Thyroid gland (tissue), 4 donors: ENCODE measurements at regions not wholly inside any gene's neighbourhood (a gene's known extent, or its start where the extent isn't known, plus 50 kb on each side); places are given as distances from the start of the nearest gene placed in this dataset.

Experiments used
- POLR2A ChIP-seq, 2 donors: fragments of 450-650 bp; IDR thresholded peaks; one replicate each; pipeline ENCODE4 v1.6.1; 2017; ENCODE audit warnings: antibody characterized with exemption in 2 of 2, mild to moderate bottlenecking in 2 of 2, moderate library complexity in 1 of 2
- TF ChIP-seq, protein P1 (sequence below), 6 experiments: fragments of 200-600 bp in 3 of 6; fragments of 450-650 bp in 3 of 6; sonication (generic) in 3 of 6; IDR thresholded peaks; one replicate each; pipeline ENCODE4 v1.5.1; 2016 to 2019; ENCODE audit warnings: antibody characterized with exemption in 6 of 6, mild to moderate bottlenecking in 2 of 6, inconsistent platforms in 1 of 6, moderate library complexity in 1 of 6

DNA sequence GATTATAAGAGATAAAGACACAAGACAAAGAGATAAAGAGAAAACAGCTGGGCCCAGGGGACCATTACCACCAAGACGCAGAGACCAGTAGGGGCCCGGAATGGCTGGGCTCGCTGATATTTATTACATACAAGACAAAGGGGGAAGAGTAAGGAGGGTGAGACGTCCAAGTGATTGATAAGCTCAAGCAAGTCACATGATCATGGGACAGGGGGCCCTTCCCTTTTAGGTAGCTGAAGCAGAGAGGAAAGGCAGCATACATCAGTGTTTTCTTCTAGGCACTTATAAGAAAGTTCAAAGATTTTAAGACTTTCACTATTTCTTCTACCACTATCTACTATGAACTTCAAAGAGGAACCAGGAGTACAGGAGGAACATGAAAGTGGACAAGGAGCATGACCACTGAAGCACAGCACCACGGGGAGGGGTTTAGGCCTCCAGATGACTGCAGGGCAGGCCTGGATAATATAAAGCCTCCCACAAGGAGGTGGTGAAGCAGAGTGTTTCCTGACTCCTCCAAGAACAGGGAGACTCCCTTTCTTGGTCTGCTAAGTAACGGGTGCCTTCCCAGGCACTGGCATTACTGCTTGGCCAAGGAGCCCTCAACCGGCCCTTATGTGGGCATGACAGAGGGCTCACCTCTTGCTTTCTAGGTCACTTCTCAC lies 63.9 kb upstream of the ARL4D start:
- TF ChIP-seq, protein P1, sequence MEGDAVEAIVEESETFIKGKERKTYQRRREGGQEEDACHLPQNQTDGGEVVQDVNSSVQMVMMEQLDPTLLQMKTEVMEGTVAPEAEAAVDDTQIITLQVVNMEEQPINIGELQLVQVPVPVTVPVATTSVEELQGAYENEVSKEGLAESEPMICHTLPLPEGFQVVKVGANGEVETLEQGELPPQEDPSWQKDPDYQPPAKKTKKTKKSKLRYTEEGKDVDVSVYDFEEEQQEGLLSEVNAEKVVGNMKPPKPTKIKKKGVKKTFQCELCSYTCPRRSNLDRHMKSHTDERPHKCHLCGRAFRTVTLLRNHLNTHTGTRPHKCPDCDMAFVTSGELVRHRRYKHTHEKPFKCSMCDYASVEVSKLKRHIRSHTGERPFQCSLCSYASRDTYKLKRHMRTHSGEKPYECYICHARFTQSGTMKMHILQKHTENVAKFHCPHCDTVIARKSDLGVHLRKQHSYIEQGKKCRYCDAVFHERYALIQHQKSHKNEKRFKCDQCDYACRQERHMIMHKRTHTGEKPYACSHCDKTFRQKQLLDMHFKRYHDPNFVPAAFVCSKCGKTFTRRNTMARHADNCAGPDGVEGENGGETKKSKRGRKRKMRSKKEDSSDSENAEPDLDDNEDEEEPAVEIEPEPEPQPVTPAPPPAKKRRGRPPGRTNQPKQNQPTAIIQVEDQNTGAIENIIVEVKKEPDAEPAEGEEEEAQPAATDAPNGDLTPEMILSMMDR (IDR thresholded peaks at IDR 0.05) = no peak
- TF ChIP-seq POLR2A (IDR thresholded peaks at IDR 0.05) = no peak
